ENCODE measurements at regions not wholly inside any gene's neighbourhood (a gene's known extent, or its start where the extent isn't known, plus 50 kb on each side); places are given as distances from the start of the nearest gene placed in this dataset.

- TF ChIP-seq CTCF (IDR thresholded peaks at IDR 0.05) (no peak), EZH2 (IDR thresholded peaks at IDR 0.05; ENCODE audit: borderline replicate concordance, insufficient read depth, low read depth, low read length, poor library complexity, severe bottlenecking) (no peak)
- peaks cover 7% of the 10 kb centered on the region for H3K9me3 Mint-ChIP-seq (ENCODE audit: insufficient read depth)
- H3K27ac ChIP-seq (ENCODE audit: low read length in 2 of 2) = no peak overlapping the region
- no peaks in the 10 kb centered on the region for H3K79me2 ChIP-seq (ENCODE audit: control insufficient read depth, insufficient read depth, low read length)
- no peak overlapping the region for H3K27ac Mint-ChIP-seq
- DNase-seq (no peak), ATAC-seq (ENCODE audit: low read depth) (no peak)
- no peaks in the 10 kb centered on the region for H4K20me1 ChIP-seq (ENCODE audit: control insufficient read depth, insufficient read depth, low read length, poor library complexity, severe bottlenecking)
- H3K4me3 Mint-ChIP-seq = no peak overlapping the region
- peaks cover 9% of the 10 kb centered on the region for H3K27me3 Mint-ChIP-seq
- no peaks in the 10 kb centered on the region for H3K4me1 Mint-ChIP-seq
- ChIA-PET POLR2A (no interaction called here), CTCF (no interaction called here)
- intact Hi-C loops (cut with micrococcal nuclease) = no loop called here
- H3K9me3 ChIP-seq (ENCODE audit: control extremely low read depth in 1 of 3, control insufficient read depth in 2 of 3, insufficient read depth in 1 of 3, low read length in 2 of 3) = peaks cover 0 to 26% (median 0%) of the 10 kb centered on the region in 3 donors
- H3K36me3 ChIP-seq (replicated peaks in 1 of 2; ENCODE audit: control extremely low read depth in 1 of 2, control insufficient read depth in 1 of 2, extremely low read depth in 1 of 2, insufficient read depth in 2 of 2, low read length in 1 of 2) = no peaks in the 10 kb centered on the region
- H3K9ac ChIP-seq (ENCODE audit: low read length) = no peak overlapping the region
- H3K4me3 ChIP-seq (ENCODE audit: control extremely low read depth in 1 of 5, extremely low read depth in 1 of 5, insufficient read depth in 1 of 5, low read depth in 2 of 5, low read length in 4 of 5) = no peak overlapping the region
- H3K4me2 ChIP-seq (replicated peaks; ENCODE audit: low read depth, low read length, poor library complexity, severe bottlenecking) = no peak overlapping the region
- no peaks in the 10 kb centered on the region for H3K4me1 ChIP-seq (ENCODE audit: control insufficient read depth in 2 of 2, insufficient read depth in 2 of 2, low read length in 2 of 2)
- no peak overlapping the region for H2AFZ ChIP-seq (ENCODE audit: insufficient read depth, low read depth, low read length, poor library complexity, severe bottlenecking)
- no peaks in the 10 kb centered on the region for H3K27me3 ChIP-seq (replicated peaks in 1 of 4; ENCODE audit: control extremely low read depth in 1 of 4, control insufficient read depth in 3 of 4, insufficient read depth in 4 of 4, low read length in 3 of 4)
- WGBS (ENCODE audit: insufficient coverage) = 92% methylated on average over 7 of the region's 9 CpGs
Measured at GRCh38 chr7:156062286-156062685, 250.0 kb upstream of the SHH start.

GRCh38 chr7:156061689-156062255 is 249.5 kb upstream of the SHH start:
- WGBS (ENCODE audit: insufficient coverage) = 89% methylated on average over 11 of the region's 11 CpGs
- ChIA-PET POLR2A (no interaction called here), CTCF (no interaction called here)

More at GRCh38 chr7:156061689-156062255, 249.5 kb upstream of the SHH start:
- Mint-ChIP-seq H3K27ac (no peak overlapping the region), H3K4me3 (no peak overlapping the region), H3K9me3 (ENCODE audit: insufficient read depth) (peaks cover 7% of the 10 kb centered on the region), H3K4me1 (no peaks in the 10 kb centered on the region), H3K27me3 (peaks cover 8% of the 10 kb centered on the region)
- no peaks in the 10 kb centered on the region for H3K36me3 ChIP-seq (replicated peaks in 1 of 2; ENCODE audit: control extremely low read depth in 1 of 2, control insufficient read depth in 1 of 2, extremely low read depth in 1 of 2, insufficient read depth in 2 of 2, low read length in 1 of 2)
- DNase-seq = no peak
- H3K79me2 ChIP-seq (ENCODE audit: control insufficient read depth, insufficient read depth, low read length) = no peaks in the 10 kb centered on the region
- H3K27me3 ChIP-seq (replicated peaks in 1 of 4; ENCODE audit: control extremely low read depth in 1 of 4, control insufficient read depth in 3 of 4, insufficient read depth in 4 of 4, low read length in 3 of 4) = no peaks in the 10 kb centered on the region
- no peaks in the 10 kb centered on the region for H3K4me1 ChIP-seq (ENCODE audit: control insufficient read depth in 2 of 2, insufficient read depth in 2 of 2, low read length in 2 of 2)
- no peak overlapping the region for H3K4me2 ChIP-seq (replicated peaks; ENCODE audit: low read depth, low read length, poor library complexity, severe bottlenecking)
- H4K20me1 ChIP-seq (ENCODE audit: control insufficient read depth, insufficient read depth, low read length, poor library complexity, severe bottlenecking) = no peaks in the 10 kb centered on the region
- H3K9ac ChIP-seq (ENCODE audit: low read length) = no peak overlapping the region
- intact Hi-C loops (cut with micrococcal nuclease) = no loop called here
- ATAC-seq (ENCODE audit: low read depth) = no peak
- no peak for TF ChIP-seq EZH2 (IDR thresholded peaks at IDR 0.05; ENCODE audit: borderline replicate concordance, insufficient read depth, low read depth, low read length, poor library complexity, severe bottlenecking)
- TF ChIP-seq CTCF (IDR thresholded peaks at IDR 0.05) = no peak
- H3K27ac ChIP-seq (ENCODE audit: low read length in 2 of 2) = no peak overlapping the region
- H3K9me3 ChIP-seq (ENCODE audit: control extremely low read depth in 1 of 3, control insufficient read depth in 2 of 3, insufficient read depth in 1 of 3, low read length in 2 of 3) = peaks cover 0 to 25% (median 0%) of the 10 kb centered on the region in 3 donors
- no peak overlapping the region for H3K4me3 ChIP-seq (ENCODE audit: control extremely low read depth in 1 of 5, extremely low read depth in 1 of 5, insufficient read depth in 1 of 5, low read depth in 2 of 5, low read length in 4 of 5)
- no peak overlapping the region for H2AFZ ChIP-seq (ENCODE audit: insufficient read depth, low read depth, low read length, poor library complexity, severe bottlenecking)

Data from B cell (primary cell).